ENCODE measurements at regions not wholly inside any gene's neighbourhood (a gene's known extent, or its start where the extent isn't known, plus 50 kb on each side); places are given as distances from the start of the nearest gene placed in this dataset.

DNA sequence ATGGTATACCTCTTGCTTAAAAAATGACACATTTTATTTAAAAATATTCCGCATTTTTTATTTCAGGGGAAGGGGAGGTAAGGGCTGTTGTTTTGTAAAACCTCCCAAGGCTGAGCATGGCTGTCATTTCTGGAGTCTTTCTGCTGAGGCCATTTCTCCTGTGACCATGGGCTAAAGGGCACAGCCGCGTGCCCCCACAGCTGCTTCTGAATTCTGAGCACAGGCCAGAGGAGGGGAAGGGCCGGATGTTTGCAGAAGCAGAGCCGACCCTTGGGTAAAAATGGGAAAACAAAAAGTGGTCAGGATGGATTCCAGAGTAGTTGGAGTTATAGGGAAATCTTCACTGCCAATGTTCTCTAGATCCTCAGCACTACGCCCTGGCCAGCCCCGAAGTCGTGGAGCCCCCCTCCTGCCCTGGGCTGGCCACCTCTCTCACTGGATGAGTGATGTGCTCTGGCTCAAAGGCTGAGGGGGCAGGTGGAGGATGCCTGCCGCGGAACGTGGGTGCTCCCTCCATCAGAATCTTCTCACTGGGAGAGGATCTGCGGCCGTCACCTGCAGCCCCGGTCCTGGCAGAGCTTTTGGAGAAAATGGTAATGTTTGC is 131.3 kb upstream of the ZEB1 start:
- Histone ChIP-seq H3K4me1 (ENCODE audit: insufficient read depth, low read length) (no peaks in the 10 kb centered on the region), H3K79me2 (ENCODE audit: low read length) (no peaks in the 10 kb centered on the region), H3K9me2 (replicated peaks; ENCODE audit: low read length) (no peaks in the 10 kb centered on the region), H3K27ac (ENCODE audit: low read length) (no peak overlapping the region), H3K4me2 (ENCODE audit: low read length) (no peak overlapping the region), H4K20me1 (ENCODE audit: low read length) (no peaks in the 10 kb centered on the region), H3K36me3 (ENCODE audit: low read depth, low read length) (no peaks in the 10 kb centered on the region), H3K27me3 (ENCODE audit: low read length) (no peaks in the 10 kb centered on the region), H2AFZ (ENCODE audit: low read length) (no peak overlapping the region), H3K4me3 (ENCODE audit: low read length) (no peak overlapping the region), H3F3A (ENCODE audit: low read length, unreplicated experiment) (no peaks in the 10 kb centered on the region), H3K9ac (ENCODE audit: low read length) (no peak overlapping the region), H3K9me3 (ENCODE audit: low read length) (no peaks in the 10 kb centered on the region)
- TF ChIP-seq EZH2phosphoT487 (IDR thresholded peaks at IDR 0.05; ENCODE audit: borderline replicate concordance, low read length) (no peak), EZH2 (IDR thresholded peaks at IDR 0.05; ENCODE audit: low read length, unreplicated experiment) (no peak)
- TF ChIP-seq, protein P1, sequence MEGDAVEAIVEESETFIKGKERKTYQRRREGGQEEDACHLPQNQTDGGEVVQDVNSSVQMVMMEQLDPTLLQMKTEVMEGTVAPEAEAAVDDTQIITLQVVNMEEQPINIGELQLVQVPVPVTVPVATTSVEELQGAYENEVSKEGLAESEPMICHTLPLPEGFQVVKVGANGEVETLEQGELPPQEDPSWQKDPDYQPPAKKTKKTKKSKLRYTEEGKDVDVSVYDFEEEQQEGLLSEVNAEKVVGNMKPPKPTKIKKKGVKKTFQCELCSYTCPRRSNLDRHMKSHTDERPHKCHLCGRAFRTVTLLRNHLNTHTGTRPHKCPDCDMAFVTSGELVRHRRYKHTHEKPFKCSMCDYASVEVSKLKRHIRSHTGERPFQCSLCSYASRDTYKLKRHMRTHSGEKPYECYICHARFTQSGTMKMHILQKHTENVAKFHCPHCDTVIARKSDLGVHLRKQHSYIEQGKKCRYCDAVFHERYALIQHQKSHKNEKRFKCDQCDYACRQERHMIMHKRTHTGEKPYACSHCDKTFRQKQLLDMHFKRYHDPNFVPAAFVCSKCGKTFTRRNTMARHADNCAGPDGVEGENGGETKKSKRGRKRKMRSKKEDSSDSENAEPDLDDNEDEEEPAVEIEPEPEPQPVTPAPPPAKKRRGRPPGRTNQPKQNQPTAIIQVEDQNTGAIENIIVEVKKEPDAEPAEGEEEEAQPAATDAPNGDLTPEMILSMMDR (conservative IDR thresholded peaks at IDR 0.05; ENCODE audit: low read depth, low read length) = no peak
- no peak for DNase-seq
- ATAC-seq = no peak
- CTCF ChIA-PET = no interaction called here
- POLR2A ChIA-PET (ENCODE audit: unreplicated experiment) = no interaction called here
- intact Hi-C loops (cut with micrococcal nuclease) = no loop called here
- BruUV-seq (replicated peaks) = no TSS peak

DNA sequence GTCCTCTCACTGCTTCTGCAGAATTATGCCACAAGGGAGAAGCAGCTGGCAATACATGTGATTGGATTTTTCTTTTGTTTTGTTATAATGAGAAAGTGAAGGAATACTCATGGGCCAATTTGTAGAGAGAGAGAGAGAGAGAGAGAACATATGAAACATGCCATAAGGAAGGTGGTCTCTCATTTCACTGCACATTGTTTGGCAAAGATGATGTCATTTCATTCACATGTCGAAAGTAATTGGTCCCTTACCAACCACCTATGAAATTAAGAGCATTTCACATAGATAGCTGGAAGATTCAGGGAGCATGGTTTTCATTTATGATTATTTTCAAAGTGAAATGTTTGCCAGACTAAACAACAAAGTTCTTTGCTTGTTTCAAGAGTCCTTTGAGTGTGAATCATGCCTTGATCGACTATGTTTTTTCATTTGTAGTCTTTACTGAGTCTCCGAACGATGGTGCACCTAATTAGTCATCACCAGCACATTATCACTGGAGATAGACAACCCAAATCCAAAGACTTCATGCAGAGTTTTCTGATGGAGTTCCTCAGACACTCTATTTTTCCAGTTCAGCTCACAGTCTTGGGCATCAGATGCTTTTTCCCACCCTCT is 130.1 kb upstream of the ZEB1 start:
- intact Hi-C loops (cut with micrococcal nuclease) = no loop called here
- POLR2A ChIA-PET (ENCODE audit: unreplicated experiment) = no interaction called here
- ATAC-seq (no peak), DNase-seq (no peak)
- CTCF ChIA-PET = no interaction called here
- no peaks in the 10 kb centered on the region for H3K36me3 ChIP-seq (ENCODE audit: low read depth, low read length)
- TF ChIP-seq, protein P1 (conservative IDR thresholded peaks at IDR 0.05; ENCODE audit: low read depth, low read length) = no peak
- TF ChIP-seq EZH2 (IDR thresholded peaks at IDR 0.05; ENCODE audit: low read length, unreplicated experiment) (no peak), EZH2phosphoT487 (IDR thresholded peaks at IDR 0.05; ENCODE audit: borderline replicate concordance, low read length) (no peak)
- H3K4me3 ChIP-seq (ENCODE audit: low read length) = no peak overlapping the region
- H3K9ac ChIP-seq (ENCODE audit: low read length) = no peak overlapping the region
- no TSS peak for BruUV-seq (replicated peaks)
- no peak overlapping the region for H3K27ac ChIP-seq (ENCODE audit: low read length)
- no peaks in the 10 kb centered on the region for H3K79me2 ChIP-seq (ENCODE audit: low read length)
- no peaks in the 10 kb centered on the region for H3K4me1 ChIP-seq (ENCODE audit: insufficient read depth, low read length)
- H4K20me1 ChIP-seq (ENCODE audit: low read length) = no peaks in the 10 kb centered on the region
- H2AFZ ChIP-seq (ENCODE audit: low read length) = no peak overlapping the region
- H3K4me2 ChIP-seq (ENCODE audit: low read length) = no peak overlapping the region
- no peaks in the 10 kb centered on the region for H3F3A ChIP-seq (ENCODE audit: low read length, unreplicated experiment)
- no peaks in the 10 kb centered on the region for H3K9me2 ChIP-seq (replicated peaks; ENCODE audit: low read length)
- no peaks in the 10 kb centered on the region for H3K27me3 ChIP-seq (ENCODE audit: low read length)
- no peaks in the 10 kb centered on the region for H3K9me3 ChIP-seq (ENCODE audit: low read length)

DNA sequence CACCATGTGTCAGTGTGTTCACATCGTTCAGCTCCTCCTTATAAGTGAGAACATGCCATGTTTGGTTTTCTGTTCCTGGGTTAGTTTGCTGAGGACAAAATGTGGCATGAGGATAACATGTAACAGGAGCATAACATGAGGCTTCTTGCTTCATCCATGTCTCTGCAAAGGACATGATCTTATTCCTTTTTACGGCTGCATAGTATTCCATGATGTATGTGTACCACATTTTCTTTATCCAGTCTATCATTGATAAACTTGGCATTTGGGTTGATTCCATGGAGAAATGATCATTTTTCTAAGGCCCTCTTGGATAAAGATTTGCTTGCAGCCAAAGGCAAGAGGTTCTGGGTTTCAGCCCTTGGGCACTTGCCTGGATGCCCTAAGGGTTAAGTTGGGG is 128.5 kb upstream of the ZEB1 start:
- Histone ChIP-seq H3K4me3 (ENCODE audit: low read length) (no peak overlapping the region), H3K9me2 (replicated peaks; ENCODE audit: low read length) (no peaks in the 10 kb centered on the region), H3K27ac (ENCODE audit: low read length) (no peak overlapping the region), H3K79me2 (ENCODE audit: low read length) (no peaks in the 10 kb centered on the region), H3K4me2 (ENCODE audit: low read length) (no peak overlapping the region), H3K4me1 (ENCODE audit: insufficient read depth, low read length) (no peaks in the 10 kb centered on the region), H3K9me3 (ENCODE audit: low read length) (no peaks in the 10 kb centered on the region), H2AFZ (ENCODE audit: low read length) (no peak overlapping the region), H3K36me3 (ENCODE audit: low read depth, low read length) (no peaks in the 10 kb centered on the region), H3K9ac (ENCODE audit: low read length) (no peak overlapping the region), H4K20me1 (ENCODE audit: low read length) (no peaks in the 10 kb centered on the region), H3F3A (ENCODE audit: low read length, unreplicated experiment) (no peaks in the 10 kb centered on the region), H3K27me3 (ENCODE audit: low read length) (no peaks in the 10 kb centered on the region)
- no peak for ATAC-seq
- no TSS peak for BruUV-seq (replicated peaks)
- intact Hi-C loops (cut with micrococcal nuclease) = no loop called here
- ChIA-PET CTCF (no interaction called here), POLR2A (ENCODE audit: unreplicated experiment) (interaction anchor here (0.6 kb wide), 1 partner anchor 202 kb away, joined by 3 read pairs; no protein-coding TSS in a partner anchor)
- no peak for DNase-seq
- TF ChIP-seq, protein P1 (conservative IDR thresholded peaks at IDR 0.05; ENCODE audit: low read depth, low read length) = no peak
- TF ChIP-seq EZH2phosphoT487 (IDR thresholded peaks at IDR 0.05; ENCODE audit: borderline replicate concordance, low read length) (no peak), EZH2 (IDR thresholded peaks at IDR 0.05; ENCODE audit: low read length, unreplicated experiment) (no peak)

All from PC-3 (cell line).